ENCODE measurements at regions not wholly inside any gene's neighbourhood (a gene's known extent, or its start where the extent isn't known, plus 50 kb on each side); places are given as distances from the start of the nearest gene placed in this dataset.

DNA sequence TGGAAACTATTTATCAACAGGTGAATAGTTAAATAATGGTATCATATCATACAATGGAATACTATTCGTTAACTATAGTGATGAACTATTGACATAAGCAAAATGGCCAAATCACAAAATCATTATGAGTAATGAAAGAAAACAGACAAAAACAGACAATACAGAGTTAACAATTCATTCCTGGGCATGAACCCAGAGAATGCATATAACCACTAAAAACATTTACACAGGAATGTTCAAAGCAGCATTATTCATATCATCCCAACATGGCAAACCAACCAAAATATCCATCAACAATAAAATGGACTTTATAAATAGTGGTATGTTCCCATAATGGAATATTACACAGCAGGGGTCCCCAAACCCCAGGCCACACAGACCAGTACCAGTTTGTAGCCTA is 131.2 kb upstream of the CYP1B1 start:
- H3K27ac ChIP-seq: no peak overlapping the region
- TF ChIP-seq, protein P1, sequence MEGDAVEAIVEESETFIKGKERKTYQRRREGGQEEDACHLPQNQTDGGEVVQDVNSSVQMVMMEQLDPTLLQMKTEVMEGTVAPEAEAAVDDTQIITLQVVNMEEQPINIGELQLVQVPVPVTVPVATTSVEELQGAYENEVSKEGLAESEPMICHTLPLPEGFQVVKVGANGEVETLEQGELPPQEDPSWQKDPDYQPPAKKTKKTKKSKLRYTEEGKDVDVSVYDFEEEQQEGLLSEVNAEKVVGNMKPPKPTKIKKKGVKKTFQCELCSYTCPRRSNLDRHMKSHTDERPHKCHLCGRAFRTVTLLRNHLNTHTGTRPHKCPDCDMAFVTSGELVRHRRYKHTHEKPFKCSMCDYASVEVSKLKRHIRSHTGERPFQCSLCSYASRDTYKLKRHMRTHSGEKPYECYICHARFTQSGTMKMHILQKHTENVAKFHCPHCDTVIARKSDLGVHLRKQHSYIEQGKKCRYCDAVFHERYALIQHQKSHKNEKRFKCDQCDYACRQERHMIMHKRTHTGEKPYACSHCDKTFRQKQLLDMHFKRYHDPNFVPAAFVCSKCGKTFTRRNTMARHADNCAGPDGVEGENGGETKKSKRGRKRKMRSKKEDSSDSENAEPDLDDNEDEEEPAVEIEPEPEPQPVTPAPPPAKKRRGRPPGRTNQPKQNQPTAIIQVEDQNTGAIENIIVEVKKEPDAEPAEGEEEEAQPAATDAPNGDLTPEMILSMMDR (conservative IDR thresholded peaks at IDR 0.05): no peak
- no peak for TF ChIP-seq ZFX (IDR thresholded peaks at IDR 0.05)

DNA sequence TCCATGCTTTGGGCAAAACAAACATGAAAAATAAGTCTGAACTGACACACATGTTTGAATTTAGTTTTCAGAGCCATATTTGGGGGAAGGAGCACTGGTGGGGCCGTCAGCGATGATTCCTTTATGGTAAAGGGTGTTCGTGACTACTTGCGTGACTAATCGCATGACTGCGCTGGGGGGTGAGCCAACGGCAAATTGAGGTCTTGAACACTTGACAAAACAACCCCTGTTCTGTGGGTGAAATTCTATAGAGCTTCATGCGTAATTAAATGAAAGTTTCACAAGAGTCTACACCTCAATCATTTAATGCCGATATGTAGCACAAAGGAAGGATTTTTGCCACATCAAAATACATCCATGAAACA is 127.5 kb upstream of the CYP1B1 start:
- no peak for TF ChIP-seq ZFX (IDR thresholded peaks at IDR 0.05)
- TF ChIP-seq, protein P1 (conservative IDR thresholded peaks at IDR 0.05): no peak
- no peak overlapping the region for H3K27ac ChIP-seq

DNA sequence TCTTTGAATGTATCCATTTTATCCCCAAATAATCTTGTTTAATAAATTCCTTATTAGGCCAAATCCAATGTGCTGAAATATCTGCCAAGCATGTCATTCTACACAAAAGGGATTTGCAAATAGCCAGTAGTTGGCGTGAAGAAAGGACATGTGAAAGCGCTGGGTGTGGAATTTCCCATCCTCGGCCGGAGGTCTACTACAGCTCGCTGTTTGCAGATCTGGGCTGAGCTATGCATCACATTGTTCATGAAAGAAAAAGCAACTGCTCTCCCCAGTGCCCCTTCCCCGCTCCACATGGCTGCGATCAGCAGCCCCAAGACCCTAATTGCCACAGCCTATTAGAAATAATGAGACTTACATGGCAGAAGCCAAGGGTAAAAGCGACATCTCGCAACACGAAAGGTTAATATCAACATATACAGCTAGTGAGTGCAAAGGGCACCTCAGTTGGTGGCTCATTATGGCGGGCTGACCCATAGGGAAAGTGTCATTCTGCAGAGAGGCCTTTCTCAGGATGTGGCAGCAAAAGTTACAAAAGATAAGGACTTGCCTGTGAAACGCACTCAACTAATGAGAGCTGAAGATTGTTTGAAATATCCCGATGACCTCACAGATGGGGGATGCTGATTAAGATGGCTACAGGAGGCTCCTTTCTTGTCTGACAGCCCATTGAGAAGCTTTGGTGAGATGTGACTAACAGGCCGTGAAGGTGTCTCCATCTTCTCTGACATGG is 126.9 kb upstream of the CYP1B1 start:
- TF ChIP-seq, protein P1 (conservative IDR thresholded peaks at IDR 0.05): no peak
- no peak for TF ChIP-seq ZFX (IDR thresholded peaks at IDR 0.05)
- H3K27ac ChIP-seq: no peak overlapping the region

- TF ChIP-seq ZFX (IDR thresholded peaks at IDR 0.05): no peak
- TF ChIP-seq, protein P1 (conservative IDR thresholded peaks at IDR 0.05): no peak
- no peak overlapping the region for H3K27ac ChIP-seq
Measured at GRCh38 chr2:38201784-38202183, 125.8 kb upstream of the CYP1B1 start.

- no peak for TF ChIP-seq ZFX (IDR thresholded peaks at IDR 0.05)
- TF ChIP-seq, protein P1 (conservative IDR thresholded peaks at IDR 0.05): no peak
Measured at GRCh38 chr2:38200598-38200997, 124.6 kb upstream of the CYP1B1 start.

DNA sequence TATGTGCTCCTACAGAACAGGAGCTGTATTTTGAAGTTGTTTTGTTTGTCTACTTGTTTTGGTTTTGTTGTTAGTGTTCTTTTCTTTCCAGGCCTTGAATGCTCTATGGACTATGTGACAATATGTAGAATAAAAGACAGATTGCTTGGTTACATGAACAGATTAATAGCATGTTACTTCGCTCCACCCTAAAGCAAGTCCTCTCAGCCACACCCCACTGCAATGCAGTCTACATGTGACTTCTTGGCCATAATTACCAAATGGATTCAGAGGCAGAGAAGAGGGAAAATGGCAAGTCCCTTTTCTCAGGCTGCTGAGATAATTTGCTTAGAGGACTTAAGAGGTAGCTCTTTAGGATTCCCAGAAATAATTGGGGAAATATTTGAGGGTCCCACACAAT is 123.2 kb upstream of the CYP1B1 start:
- H3K27ac ChIP-seq: no peak overlapping the region
- no peak for TF ChIP-seq ZFX (IDR thresholded peaks at IDR 0.05)
- TF ChIP-seq, protein P1 (conservative IDR thresholded peaks at IDR 0.05): no peak

More at GRCh38 chr2:38200598-38200997, 124.6 kb upstream of the CYP1B1 start:
- H3K27ac ChIP-seq: no peak overlapping the region

- H3K27ac ChIP-seq: no peak overlapping the region
- no peak for TF ChIP-seq ZFX (IDR thresholded peaks at IDR 0.05)
- TF ChIP-seq, protein P1 (conservative IDR thresholded peaks at IDR 0.05): no peak
Measured at GRCh38 chr2:38194751-38195150, 118.8 kb upstream of the CYP1B1 start.

Measured in C4-2B (cell line).